Colon (tissue), 2 donors: ENCODE measurements at regions not wholly inside any gene's neighbourhood (a gene's known extent, or its start where the extent isn't known, plus 50 kb on each side); places are given as distances from the start of the nearest gene placed in this dataset.
"Not testable (repeated sequence)": the region's sequence is repeated elsewhere in the genome, so short reads cannot be mapped to it uniquely, and the experiment has no call there.

ENCODE experiments used
- FAIRE-seq: peaks from 2 replicates; lab custom pipeline; 2012; peaks lifted over from hg19 to GRCh38; lab: Jason Lieb, UNC
- donor health status: control.
- donor health status: control.

DNA sequence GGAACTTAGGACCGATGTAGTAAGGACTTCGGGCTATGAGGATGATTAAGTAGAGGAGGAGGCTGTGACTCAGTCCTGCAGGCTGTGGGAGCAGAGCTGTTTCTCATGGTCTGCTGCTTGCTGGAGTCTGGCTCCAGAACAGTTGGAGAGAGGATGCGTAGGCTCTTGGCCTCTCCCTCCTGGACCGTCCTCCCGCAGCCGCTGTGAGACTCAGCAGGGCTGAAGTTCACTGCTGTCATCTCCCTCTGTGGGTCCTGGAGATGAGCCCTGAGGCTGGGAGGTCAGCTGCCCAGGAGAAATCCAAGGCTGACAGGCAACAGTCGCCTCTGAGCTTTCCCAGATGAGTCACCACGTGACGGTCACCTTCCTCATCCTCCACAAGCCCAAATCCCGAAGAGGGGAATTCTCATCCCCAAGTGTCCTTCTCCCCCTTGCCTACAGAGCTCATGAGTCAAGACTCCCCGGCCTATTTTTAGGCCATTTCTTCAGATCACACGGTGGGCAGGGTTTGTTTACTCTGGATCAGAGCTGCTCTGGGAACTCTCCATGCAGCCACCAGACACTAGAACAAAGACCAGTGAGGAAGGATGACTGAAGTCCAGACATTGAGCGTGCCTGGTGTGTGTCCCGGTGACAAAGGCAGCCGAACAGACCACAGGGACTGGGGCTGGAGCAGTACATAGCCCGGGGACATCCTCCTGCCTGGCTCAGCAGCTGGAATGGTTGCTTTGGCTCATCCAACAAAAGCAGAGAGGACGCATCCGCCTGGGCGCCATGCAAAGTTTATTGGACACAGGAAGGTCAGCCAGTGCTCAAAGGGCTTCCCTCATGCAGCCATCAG is 137.3 kb upstream of the ZNF469 start:
- FAIRE-seq = not testable (repeated sequence)

DNA sequence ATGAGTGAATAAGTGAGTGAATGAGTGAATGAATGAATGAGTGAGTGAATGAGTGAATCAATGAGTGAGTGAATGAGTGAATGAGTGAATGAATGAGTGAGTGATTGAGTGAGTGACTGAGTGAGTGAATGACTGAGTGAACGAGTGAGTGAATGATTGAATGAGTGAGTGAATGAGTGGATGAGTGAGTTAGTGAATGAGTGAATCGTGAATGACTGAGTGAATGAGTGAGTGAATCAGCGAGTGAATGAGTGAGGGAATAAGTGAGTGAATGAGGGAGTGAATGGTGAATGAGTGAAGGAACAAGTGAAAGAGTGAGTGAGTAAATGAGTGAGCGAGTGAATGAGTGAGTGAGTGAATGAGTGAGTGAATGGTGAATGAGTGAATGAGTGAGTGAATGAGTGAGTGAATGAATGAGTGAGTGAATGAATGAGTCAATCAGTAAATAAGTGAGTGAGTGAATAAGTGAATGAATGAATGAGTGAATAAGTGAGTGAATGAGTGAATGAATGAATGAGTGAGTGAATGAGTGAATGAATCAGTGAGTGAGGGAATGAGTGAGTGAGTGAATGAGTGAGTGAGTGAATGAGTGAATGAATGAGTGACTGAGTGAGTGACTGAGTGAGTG is 135.7 kb upstream of the ZNF469 start:
- not testable (repeated sequence) for FAIRE-seq

DNA sequence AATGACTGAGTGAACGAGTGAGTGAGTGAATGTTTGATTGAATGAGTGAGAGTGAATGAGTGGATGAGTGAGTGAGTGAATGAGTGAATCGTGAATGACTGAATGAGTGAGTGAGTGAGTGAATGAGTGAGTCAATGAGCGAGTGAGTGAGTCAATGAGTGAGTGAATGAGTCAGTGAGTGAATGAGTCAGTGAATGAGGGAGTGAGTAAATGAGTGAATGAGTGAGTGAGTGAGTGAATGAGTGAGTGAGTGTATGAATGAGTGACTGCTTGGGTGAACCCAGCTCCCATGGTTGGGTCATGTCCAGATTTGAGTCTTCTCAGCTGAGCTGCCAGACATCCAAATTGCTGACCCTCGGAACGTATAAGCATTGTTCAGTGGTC is 135.2 kb upstream of the ZNF469 start:
- not testable (repeated sequence) for FAIRE-seq

DNA sequence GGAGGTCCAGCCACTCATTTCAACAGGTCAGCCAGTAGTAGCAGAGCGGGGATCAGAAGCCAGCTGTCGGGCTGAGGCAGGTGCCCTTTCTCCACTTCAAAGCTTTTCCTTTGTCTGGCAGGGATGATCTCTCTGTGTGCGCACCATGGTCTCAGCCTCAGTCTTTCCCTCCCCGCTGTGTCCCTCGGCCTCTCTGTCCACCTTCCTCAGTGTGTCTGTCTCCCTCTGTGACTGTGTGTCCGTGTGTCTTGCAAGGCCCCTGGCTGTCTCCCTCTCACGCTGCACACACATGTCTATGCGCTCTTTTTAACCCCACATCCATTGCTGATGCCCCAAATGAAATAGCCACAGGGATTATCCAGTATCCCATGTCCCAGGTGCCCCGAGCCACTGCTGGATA is 134.0 kb upstream of the ZNF469 start:
- FAIRE-seq = not testable (repeated sequence)

DNA sequence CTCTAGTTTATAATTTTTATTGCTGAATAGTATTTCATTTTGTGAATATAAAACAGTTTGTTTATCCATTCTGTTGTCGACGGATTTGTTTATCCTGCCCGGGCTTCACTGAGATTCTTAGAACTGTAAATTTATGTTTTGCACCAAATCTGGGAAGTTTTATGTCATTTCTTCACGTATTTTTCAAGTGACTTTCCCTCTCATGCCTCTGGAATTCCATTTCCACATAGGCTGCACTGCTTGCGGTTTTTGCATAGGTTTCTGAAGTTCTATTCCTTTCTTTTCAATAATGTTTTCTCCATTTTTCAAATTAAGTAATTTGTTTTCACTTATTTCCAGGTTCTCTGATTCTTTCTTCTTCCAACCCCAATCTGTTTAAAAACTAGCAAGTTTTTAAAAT is 132.4 kb upstream of the ZNF469 start:
- FAIRE-seq = not testable (repeated sequence)

DNA sequence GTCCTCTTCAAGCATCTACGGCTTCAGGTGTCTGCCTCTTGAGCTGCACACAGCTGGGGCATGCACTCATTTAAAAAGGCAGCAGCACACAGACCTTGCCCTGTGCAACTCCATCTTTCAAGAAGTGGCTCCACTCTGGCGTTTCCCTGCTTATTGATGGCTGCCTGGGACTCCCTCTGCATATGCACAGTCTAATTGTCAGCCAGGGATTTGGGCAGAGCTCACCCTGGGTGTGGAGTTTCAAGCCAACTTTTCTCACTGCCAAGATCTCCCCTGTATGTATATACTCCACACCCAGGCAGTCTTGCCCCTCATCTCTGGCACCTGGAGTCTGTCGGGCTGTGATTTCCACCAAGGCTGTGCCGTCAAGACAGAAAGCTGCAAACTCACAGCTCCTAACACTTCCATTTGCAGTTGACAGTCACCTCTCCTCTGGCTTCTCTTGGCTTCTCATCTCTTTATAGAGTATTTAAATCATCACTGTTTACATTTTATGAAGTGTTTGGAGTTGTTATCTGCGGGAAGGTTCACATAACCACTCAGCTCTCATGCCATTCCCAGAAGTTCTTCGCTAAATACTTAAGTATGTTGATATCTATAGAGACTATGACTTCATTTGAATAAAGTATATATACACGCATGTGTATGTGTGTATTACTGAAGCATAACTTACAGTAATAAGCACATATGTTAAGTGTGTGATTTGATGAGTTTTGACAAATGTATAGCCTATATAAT is 130.5 kb upstream of the ZNF469 start:
- FAIRE-seq = not testable (repeated sequence)

DNA sequence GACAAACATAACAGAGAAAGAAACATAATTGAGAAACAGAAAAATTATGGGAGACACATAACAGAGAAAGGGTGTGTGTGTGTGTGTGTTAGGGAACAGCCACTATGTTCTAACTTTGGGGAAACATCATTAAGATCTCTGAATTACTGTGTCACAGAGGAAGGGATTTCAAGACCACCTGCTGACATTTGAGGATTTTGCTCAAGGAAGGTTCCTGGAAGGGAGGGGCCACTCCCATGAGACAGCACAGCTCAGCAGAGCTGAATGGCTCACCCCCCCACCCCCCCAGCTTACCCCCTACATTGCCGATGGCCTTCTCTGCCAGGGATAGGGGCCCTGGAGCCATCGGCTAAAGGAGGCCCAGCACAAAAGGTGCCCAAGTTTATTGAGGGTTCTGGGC is 124.6 kb upstream of the ZNF469 start:
- FAIRE-seq = not testable (repeated sequence)

DNA sequence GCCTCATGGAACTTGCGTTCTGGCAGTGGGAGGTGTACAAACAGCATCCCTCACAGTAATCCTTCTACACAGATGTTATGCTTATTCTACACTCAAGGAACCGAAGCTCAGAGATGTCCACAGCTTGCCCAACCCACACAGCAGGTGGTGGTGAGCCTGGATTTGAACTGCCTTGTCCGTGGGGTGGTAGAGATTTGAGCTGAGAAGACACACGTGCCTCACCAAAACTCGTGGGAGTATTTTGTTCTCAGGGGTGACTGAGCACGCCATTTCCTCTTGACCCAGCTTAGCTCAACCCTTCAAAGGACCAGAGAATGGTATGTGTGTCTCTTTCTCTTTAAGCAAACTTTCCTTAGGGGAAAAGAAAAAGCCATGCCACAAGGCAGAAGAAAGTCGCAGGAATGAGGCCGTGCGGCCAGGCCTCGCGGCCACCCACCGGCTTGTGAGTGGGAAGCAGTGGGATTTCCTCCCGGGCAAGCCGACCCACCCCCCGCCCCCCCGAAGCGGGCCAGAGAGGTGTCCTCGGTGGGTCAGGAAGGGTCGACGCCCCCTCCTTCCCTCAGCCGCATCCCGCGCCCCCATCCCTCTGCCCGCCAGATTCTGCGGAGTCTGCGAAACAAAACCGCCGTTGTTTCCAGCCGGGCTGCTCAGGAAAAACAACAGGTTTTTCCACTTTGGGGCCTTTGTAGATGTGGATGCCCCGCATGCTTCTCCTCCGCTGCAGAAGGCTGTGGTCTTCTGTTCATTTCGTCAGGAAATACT is 123.8 kb upstream of the ZNF469 start:
- FAIRE-seq = not testable (repeated sequence)

DNA sequence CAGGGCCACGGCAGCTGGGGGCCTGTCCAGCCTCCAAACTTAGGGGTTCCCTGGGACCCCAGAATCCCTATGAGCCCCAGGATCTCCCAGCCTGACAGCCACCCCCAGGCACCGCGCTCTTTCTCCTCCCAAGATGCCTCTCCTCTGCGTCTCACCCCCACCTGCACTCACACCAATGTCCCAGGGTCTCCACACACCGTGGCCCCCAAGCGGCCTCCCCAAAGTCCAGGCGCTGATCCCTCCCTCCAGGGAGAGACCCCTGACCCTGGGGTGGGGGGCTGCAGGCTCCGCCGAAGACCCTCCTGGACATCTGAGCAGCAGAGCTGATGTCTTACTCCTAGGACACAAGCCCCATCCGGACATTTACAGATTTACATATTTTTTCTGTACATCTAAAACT is 123.2 kb upstream of the ZNF469 start:
- not testable (repeated sequence) for FAIRE-seq

DNA sequence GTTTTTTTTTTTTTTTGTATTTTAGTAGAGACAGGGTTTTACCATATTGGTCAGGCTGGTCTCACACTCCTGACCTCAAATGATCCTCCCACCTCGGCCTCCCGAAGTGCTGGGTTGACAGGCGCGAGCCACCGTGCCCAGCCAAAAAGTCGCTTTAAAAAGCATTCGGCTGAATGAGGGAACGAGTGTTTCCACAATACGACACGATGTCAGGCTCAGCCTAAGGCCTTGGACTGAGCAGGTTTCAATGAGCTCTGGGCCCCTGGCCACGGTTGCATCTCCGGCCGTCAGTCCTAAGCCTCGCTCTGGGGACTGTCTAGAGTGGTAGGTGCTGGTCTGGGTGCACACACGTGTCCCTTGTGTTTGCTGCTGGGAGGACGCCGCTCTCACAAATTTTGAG is 122.6 kb upstream of the ZNF469 start:
- not testable (repeated sequence) for FAIRE-seq

DNA sequence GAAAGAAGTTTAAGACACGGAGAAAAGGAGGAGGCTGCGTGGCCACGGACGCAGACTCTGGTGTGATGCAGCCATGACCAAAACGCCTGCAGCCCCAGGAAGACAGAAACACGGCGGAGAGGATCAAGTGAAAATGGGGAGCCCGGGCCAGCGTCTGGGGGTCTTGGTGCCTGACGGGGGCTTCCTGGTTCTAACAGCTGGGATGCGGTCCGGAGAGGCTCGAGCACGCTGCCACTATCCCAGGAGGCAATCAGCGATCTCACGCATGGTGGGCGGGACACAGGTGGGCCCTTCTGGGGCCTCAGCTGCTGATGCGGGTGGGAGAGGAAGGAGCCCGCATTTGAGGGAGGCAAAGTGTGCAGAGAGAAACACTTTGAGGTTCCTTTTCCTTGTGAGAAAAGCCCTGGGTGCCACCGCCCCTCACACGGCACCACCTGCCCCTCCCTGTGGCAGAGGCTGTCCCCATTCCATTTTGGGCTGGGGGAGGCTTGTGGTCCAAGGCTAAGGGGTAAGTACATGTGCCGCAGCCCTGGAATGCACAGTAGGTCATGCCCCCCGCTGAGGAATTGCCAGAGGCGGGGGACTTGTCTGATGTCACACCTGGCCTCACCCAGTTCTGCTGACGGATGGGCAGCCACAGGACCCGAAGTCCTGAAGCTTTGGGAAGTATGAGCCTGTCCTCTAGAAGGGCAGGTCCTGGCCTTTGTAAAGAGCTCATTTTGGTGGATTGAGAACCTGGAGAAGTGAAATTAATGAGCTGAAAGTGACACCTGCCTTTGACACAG is 121.7 kb upstream of the ZNF469 start:
- FAIRE-seq = not testable (repeated sequence)

DNA sequence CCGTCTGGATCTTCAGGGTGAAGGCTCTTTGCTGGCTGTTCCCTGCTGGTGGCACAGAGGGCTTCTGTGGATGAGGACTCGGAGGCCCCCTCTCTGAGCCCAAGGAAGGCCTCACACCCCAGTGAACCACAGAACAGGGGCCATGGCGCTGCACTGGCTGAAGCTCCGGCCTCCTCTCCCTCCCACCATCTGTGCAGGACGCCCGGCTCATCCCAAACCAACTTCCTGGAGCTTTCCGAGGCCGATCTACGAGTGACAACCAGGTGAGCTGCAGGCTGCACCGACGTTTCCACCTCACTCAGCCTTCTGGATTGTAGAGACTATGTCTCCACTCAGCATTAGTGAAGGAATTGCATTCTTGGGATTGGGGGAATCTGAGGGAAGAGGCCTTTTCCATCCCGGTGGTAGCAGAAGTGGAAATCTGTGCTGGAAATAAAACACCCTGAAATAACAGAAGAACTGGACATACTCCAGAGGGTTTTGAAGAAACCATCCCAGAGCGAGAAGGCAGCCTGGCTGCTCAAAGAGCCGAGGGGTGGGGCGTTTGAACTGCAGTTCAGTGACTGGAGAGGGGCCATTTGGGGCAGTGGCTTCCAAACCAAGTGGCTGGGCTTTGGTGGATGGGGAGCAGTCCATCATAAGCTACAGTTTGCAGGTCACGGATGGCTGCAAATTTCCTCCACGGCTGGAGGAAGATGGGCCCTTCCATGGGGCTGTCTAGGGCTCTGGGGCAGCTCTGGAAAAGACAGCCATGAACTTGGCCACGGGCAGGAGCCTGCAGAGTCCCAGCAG is 120.7 kb upstream of the ZNF469 start:
- not testable (repeated sequence) for FAIRE-seq

DNA sequence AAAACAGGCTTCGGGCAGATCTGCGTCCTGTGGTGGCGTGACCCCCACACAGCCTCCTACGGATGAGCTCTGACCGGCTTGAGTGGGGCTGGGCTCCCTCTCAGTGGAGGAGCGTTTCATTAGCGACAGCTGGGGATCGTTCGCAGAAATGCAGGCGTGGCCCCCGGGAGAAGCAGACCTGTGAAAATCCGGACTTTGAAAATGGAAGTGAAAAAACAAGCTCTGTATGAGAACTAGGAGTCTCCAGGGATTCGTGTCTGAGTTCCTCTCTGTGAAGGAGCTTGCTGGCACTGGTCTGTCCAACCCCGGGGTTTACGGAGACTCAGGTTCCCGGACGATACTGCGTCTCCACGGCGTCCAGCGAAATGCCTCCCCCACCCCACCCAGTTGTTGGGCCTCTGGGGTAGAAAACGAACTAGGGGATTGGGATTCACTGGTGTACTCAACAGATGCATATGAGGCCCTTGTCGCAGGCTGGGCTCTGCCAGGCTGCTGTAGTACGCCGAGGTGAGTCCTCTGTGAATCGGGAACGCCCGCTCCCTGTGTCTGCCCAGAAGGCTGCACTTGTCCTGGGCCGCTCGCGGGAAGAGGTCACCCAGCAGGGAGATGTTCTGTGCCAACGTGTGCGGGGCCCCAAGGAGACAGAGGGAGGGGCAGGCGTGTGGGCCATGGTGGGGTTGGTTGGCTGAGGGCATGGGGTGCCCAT is 119.7 kb upstream of the ZNF469 start:
- not testable (repeated sequence) for FAIRE-seq

DNA sequence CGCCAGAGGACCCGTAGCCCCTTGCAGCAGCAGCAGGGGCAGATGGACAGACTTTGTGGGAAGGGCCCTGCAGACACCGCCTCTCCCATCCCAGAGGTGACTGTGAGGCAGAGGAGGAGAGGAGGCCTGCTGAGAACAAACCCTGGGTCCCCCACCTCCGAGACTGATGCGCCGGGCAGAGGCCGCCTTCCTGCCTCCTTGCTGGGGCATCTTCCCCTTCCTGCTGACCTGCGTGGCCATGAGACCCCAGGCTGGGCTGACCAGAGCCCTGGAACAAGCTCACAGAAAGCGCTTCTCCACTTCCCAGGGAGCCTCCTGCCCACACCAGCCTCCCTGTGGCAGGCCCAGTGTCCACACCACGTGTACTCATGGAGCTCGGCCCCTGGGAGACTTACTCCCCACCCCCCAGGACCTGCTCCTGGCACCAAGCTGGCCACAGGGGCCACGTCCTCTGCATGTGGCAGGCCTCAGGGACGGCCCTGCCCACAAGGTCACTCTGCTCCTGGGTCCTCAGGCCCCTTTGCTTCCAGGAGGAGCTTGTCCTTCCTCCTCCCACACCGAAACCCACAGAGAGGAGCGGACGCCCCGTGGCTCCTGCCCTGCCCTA is 119.0 kb upstream of the ZNF469 start:
- not testable (repeated sequence) for FAIRE-seq

DNA sequence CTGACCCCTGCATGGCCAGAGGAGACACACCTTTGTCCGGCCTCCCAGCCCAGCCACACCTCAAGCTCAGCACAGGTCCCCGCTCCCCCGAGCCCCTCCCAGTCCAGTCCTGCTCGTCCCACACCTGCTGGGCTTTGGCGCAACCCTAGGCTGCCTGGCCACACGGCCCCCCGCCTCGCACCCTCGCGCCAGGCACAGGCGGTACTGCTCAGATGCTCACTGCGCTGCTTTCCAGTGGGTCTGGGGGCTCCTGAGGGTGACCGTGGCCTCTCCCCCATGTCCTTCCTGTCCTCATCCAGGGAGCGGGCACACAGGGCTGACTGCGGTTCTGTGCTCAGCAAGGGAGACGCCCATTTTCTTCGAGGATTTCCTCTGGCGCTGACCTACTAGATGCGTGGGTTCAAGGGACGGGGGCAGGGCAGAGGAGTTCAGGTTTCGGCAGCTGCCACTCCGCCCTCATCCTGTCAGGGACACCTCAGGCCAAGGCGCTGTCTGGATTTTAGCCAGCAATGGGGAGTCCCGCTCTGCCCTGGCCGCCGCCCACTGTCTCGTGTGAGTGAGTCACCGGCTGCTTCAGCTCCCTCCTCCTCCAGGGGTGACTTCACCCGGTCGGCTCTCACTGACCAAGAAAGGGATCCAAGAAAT is 118.0 kb upstream of the ZNF469 start:
- FAIRE-seq = no peak

DNA sequence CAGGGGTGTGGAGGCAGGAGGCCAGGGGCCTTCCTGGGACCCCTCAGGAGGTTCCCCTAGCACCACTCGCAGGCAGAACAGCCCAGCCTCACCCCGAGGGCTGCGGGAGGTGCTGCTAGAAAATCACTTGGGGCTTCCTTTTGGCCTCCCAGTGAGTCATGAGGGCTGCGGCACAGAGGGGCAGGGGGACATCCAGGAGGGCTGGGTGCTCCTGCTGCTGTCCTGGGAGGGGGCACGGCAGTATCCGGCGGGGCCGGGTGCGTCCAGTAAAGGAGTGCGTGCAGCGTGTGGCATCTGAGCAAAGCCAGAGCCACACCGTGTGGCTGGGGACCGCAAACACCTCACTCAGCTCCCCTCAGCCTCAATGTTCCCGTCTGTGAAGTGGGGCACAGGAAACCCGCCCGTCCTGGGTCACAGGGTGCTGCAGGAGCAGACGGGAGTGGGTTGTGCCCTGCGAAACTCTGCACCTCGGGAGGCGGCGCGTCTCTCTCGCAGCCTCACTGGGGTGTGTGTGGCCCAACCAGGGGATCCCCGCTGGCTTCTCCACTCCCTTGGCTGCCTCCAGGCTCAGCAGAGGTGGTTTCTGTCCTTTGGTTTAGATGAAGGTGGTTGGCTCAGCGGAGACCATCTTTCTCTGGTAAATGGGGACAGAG is 117.3 kb upstream of the ZNF469 start:
- not testable (repeated sequence) for FAIRE-seq

DNA sequence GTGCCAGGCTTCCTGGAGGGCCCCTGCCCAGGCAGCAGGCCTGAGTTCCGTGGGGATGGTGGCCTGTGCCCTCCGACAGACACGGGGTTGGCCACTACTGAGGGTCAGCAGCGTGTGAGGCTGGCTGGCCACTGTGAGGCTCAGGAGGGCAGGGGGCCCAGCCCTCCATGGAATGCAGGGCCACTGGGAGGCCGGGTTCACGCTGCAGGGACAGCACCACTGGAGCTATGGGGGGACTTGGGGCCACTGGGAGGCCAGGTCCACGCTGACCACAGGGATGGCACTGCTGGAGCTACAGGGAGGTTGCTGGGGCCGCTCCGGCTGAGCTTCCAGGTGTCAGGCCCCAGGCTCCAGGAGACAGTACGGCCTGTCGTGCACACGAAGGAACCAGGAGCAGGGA is 116.7 kb upstream of the ZNF469 start:
- not testable (repeated sequence) for FAIRE-seq

DNA sequence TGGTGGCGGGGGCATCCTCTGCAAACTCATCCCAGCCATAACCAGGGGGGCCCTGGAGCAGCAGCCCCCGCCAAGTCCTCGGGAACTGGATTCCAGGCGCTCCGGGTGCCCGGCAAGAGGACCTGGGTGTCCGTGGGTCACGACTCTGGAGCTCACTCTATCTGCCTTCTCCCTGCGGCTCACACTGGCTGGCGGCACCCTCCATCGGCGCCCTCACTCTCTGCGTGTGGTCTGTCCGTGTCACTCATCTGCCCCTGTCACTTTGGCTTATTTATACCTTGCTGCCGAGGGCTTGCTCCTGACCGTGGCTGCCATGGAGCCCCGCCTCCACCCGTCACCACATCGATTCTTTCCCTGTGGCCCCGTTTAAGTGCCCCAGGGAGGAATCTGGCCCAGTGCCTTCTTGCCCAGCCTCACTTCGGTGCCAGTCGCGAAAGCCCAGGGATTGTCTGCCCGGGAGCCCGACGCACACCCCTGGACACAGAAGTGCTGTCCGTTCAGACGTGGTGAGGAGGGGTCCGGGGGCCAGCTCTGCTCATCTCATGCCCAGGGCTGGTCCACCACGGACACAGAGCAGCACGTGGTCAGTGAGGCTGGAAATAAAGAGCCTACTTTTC is 115.7 kb upstream of the ZNF469 start:
- not testable (repeated sequence) for FAIRE-seq
